ENCODE measurements at regions not wholly inside any gene's neighbourhood (a gene's known extent, or its start where the extent isn't known, plus 50 kb on each side); places are given as distances from the start of the nearest gene placed in this dataset.

- TF ChIP-seq POLR2AphosphoS5 (IDR thresholded peaks at IDR 0.05; ENCODE audit: borderline replicate concordance, low read depth, low read length) (no peak), EZH2 (IDR thresholded peaks at IDR 0.05) (no peak)
Measured at GRCh38 chr5:24163091-24163490, 481.7 kb downstream of the CDH10 start.

Data from SK-N-MC (cell line).